ENCODE measurements at regions not wholly inside any gene's neighbourhood (a gene's known extent, or its start where the extent isn't known, plus 50 kb on each side); places are given as distances from the start of the nearest gene placed in this dataset.

- Histone ChIP-seq H3K4me1 (no peaks in the 10 kb centered on the region), H3K27me3 (no peaks in the 10 kb centered on the region), H3K36me3 (no peaks in the 10 kb centered on the region), H3K9me3 (no peaks in the 10 kb centered on the region), H3K27ac (no peak overlapping the region), H3K4me3 (no peak overlapping the region)
- whole genome bisulfite sequencing, 2 donors = 18 to 20% methylated on average over 2 of the region's 2 CpGs
- TF ChIP-seq POLR2A (IDR thresholded peaks at IDR 0.05) = no peak
- no peak for DNase-seq (ENCODE audit: low spot score in 2 of 2)
Observed at GRCh38 chr4:122100508-122100907, 51.6 kb upstream of the BLTP1 start.

- Histone ChIP-seq H3K36me3 (no peaks in the 10 kb centered on the region), H3K4me1 (no peaks in the 10 kb centered on the region), H3K27ac (no peak overlapping the region), H3K27me3 (no peaks in the 10 kb centered on the region), H3K9me3 (no peaks in the 10 kb centered on the region), H3K4me3 (no peak overlapping the region)
- WGBS, 2 donors = 76 to 85% methylated on average over 2 of the region's 2 CpGs
- TF ChIP-seq EP300 (IDR thresholded peaks at IDR 0.05) = no peak
- no peak for TF ChIP-seq CTCF (IDR thresholded peaks at IDR 0.05)
- TF ChIP-seq POLR2A (IDR thresholded peaks at IDR 0.05) = no peak
- no peak for DNase-seq (ENCODE audit: low spot score in 2 of 2)
Observed at GRCh38 chr4:122099896-122100295, 52.2 kb upstream of the BLTP1 start.

GRCh38 chr4:122091836-122092405 lies 60.2 kb upstream of the BLTP1 start:
- no peak for TF ChIP-seq CTCF (IDR thresholded peaks at IDR 0.05)
- Histone ChIP-seq H3K36me3 (no peaks in the 10 kb centered on the region), H3K27ac (no peak overlapping the region), H3K27me3 (no peaks in the 10 kb centered on the region), H3K4me1 (no peaks in the 10 kb centered on the region), H3K4me3 (no peak overlapping the region), H3K9me3 (no peaks in the 10 kb centered on the region)
- DNase-seq (ENCODE audit: low spot score in 2 of 2) = no peak
- 76% methylated on average over 1 of the region's 1 CpG for WGBS, 2 donors

- no peaks in the 10 kb centered on the region for H3K27me3 ChIP-seq
- no peaks in the 10 kb centered on the region for H3K4me1 ChIP-seq
- DNase-seq (ENCODE audit: low spot score in 2 of 2) = no peak
- H3K27ac ChIP-seq = no peak overlapping the region
- H3K4me3 ChIP-seq = no peak overlapping the region
- H3K36me3 ChIP-seq = no peaks in the 10 kb centered on the region
- no peaks in the 10 kb centered on the region for H3K9me3 ChIP-seq
- no peak for TF ChIP-seq CTCF (IDR thresholded peaks at IDR 0.05)
- TF ChIP-seq POLR2A (IDR thresholded peaks at IDR 0.05) = no peak
- no peak for TF ChIP-seq EP300 (IDR thresholded peaks at IDR 0.05)
- WGBS, 2 donors = 85 to 92% methylated on average over 1 of the region's 1 CpG
Observed at GRCh38 chr4:122091397-122091796, 60.7 kb upstream of the BLTP1 start.

- Histone ChIP-seq H3K27ac (no peak overlapping the region), H3K27me3 (no peaks in the 10 kb centered on the region), H3K9me3 (no peaks in the 10 kb centered on the region), H3K4me3 (no peak overlapping the region), H3K36me3 (no peaks in the 10 kb centered on the region), H3K4me1 (no peaks in the 10 kb centered on the region)
- 76 to 89% methylated on average over 1 of the region's 1 CpG for WGBS, 2 donors
- no peak for DNase-seq (ENCODE audit: low spot score in 2 of 2)
- no peak for TF ChIP-seq POLR2A (IDR thresholded peaks at IDR 0.05)
- no peak for TF ChIP-seq EP300 (IDR thresholded peaks at IDR 0.05)
- no peak for TF ChIP-seq CTCF (IDR thresholded peaks at IDR 0.05)
Observed at GRCh38 chr4:122090989-122091388, 61.1 kb upstream of the BLTP1 start.
